BJ (cell line): ENCODE measurements at regions not wholly inside any gene's neighbourhood (a gene's known extent, or its start where the extent isn't known, plus 50 kb on each side); places are given as distances from the start of the nearest gene placed in this dataset.

Experiments used
- CTCF ChIA-PET: fragments of 350-600 bp; formaldehyde crosslinking; extraction: SDS; loops from one replicate; lab custom pipeline; 2021; ENCODE audit warnings: antibody characterized with exemption, inconsistent platforms; lab: Yijun Ruan, JAX
- POLR2A ChIA-PET: fragments of 300-600 bp; sonication (Branson Sonifier 250); formaldehyde crosslinking; extraction: SDS; loops from one replicate; lab custom pipeline; 2021; ENCODE audit warnings: antibody characterized with exemption; lab: Charles Lee
- DNase-seq: peaks from one replicate; pipeline ENCODE4 v3.0.0-alpha.2; 2011; ENCODE audit warnings: low read depth
- H3K27me3 ChIP-seq: 2 replicates; pipeline ENCODE4 v1.6.0; 2011; ENCODE audit warnings: low read length; ENCODE audit not compliant: control insufficient read depth, insufficient read depth
- H3K36me3 ChIP-seq: 2 replicates; pipeline ENCODE4 v1.5.1; 2011; ENCODE audit warnings: low read length; ENCODE audit not compliant: control insufficient read depth, insufficient read depth
- H3K4me3 ChIP-seq: 2 replicates; pipeline ENCODE4 v1.5.1; 2011; ENCODE audit warnings: low read depth, mild to moderate bottlenecking, control low read depth, low read length
- CTCF ChIP-seq: IDR thresholded peaks from 2 replicates; pipeline ENCODE4 v1.5.1; 2011; ENCODE audit warnings: low read depth, mild to moderate bottlenecking, control low read depth, inconsistent platforms, low read length, moderate library complexity; ENCODE audit not compliant: insufficient read depth

GRCh38 chr1:209048941-209049669 is 534.4 kb upstream of the CAMK1G start:
- Histone ChIP-seq H3K4me3 (no peak overlapping the region), H3K36me3 (no peaks in the 10 kb centered on the region), H3K27me3 (no peaks in the 10 kb centered on the region)
- TF ChIP-seq CTCF, result no peak
- peak; percentile 26 for DNase-seq
- ChIA-PET POLR2A (no interaction called here), CTCF (interaction anchor here (0.7 to 1.8 kb wide), 5 partner anchors 14 to 159 kb away, joined by 3 to 9 read pairs (median 4); no protein-coding TSS in a partner anchor)

- H3K36me3 ChIP-seq, result no peaks in the 10 kb centered on the region
- CTCF ChIA-PET, result no interaction called here
- POLR2A ChIA-PET, result no interaction called here
Measured at GRCh38 chr1:209051570-209051969, 531.9 kb upstream of the CAMK1G start.

DNA sequence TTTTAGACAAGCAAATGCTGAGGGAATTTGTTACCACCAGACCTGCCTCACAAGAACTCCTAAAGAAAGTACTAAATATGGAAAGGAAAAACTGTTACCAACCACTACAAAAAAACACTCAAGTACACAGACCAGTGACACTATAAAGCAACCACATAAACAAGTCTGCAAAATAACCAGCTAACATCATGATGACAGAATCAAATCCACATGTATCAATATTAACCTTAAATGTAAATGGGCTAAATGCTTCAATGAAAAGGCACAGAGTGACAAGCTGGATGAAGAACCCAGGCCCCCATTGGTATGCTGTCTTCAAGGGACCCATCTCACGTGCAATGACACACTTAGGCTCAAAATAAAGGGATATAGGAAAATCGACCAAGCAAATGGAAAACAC is 529.9 kb upstream of the CAMK1G start:
- ChIA-PET CTCF (interaction anchor here (1.2 kb wide), 1 partner anchor 150 kb away, joined by 3 read pairs; no protein-coding TSS in a partner anchor), POLR2A (no interaction called here)
- Histone ChIP-seq H3K27me3 (no peaks in the 10 kb centered on the region), H3K4me3 (no peak overlapping the region), H3K36me3 (no peaks in the 10 kb centered on the region)
- no peak for TF ChIP-seq CTCF
- DNase-seq, result no peak

More at GRCh38 chr1:209051570-209051969, 531.9 kb upstream of the CAMK1G start:
- no peaks in the 10 kb centered on the region for H3K27me3 ChIP-seq
- no peak overlapping the region for H3K4me3 ChIP-seq
- TF ChIP-seq CTCF, result no peak
- DNase-seq, result no peak

DNA sequence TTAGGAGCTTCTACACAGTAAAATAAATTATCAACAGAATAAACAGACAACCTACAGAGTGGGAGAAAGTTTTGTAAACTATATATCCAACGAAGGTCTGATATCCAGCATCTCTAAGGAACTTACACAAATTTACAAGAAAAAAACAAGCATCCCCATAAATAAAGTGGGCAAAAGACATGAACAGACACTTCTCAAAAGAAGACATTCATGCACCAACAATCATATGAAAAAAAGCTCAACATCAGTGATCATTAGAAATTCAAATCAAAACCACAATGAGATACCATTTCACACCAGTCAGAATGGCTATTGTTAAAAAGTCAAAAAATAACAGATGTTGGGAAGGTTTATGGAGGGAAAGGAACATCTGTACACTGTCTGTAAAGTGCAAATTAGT is 526.4 kb upstream of the CAMK1G start:
- H3K4me3 ChIP-seq, result no peak overlapping the region
- ChIA-PET POLR2A (no interaction called here), CTCF (no interaction called here)
- H3K27me3 ChIP-seq, result 0 out of 2 replicates have a peak, but pooled peaks cover 4% of the 10 kb centered on the region
- no peak for DNase-seq
- no peaks in the 10 kb centered on the region for H3K36me3 ChIP-seq
- TF ChIP-seq CTCF, result no peak

GRCh38 chr1:209057901-209058300 is 525.6 kb upstream of the CAMK1G start:
- Histone ChIP-seq H3K36me3 (no peaks in the 10 kb centered on the region), H3K4me3 (no peak overlapping the region), H3K27me3 (0 out of 2 replicates have a peak, but pooled peaks cover 4% of the 10 kb centered on the region)
- CTCF ChIA-PET, result interaction anchor here (1.2 kb wide), 1 partner anchor 16 kb away, joined by 3 read pairs; no protein-coding TSS in a partner anchor
- POLR2A ChIA-PET, result no interaction called here
- TF ChIP-seq CTCF, result no peak
- no peak for DNase-seq
